ENCODE measurements at regions not wholly inside any gene's neighbourhood (a gene's known extent, or its start where the extent isn't known, plus 50 kb on each side); places are given as distances from the start of the nearest gene placed in this dataset.

DNA sequence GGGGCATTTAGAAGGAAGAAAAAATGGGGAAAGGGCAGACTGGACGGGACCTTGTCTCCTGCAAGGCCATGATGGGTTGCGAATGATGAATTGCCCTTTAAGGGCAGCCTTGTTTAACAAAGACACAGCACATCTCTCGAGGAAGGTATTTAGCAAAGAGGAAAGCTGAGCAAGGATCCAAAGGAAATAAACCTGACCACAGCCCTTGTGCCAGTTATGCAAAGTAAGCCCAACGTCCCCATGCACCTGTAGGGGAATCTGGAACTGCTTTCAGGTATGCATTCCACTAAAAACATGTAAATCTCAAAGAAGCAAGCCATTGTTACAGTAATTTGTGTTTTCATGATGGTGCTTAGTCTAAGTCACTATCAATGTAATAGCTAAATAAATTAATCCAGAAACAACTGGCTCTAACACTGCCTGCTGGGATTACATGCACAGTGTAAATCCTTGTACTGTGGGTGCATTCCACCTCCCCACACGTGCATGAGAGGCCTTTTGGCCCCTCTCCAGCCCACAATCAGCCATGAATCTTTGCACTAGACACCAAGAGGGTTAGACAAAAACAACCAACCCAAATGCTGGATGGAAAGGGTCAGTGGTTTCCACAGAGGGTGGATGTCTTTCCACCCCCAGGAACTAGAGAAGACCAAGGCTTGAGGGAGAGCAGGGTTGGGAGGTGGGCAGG lies 228.8 kb upstream of the KAZN start:
- no peak overlapping the region for H3K27ac ChIP-seq (ENCODE audit: low read depth, low read length)
- H3K4me2 ChIP-seq (ENCODE audit: low read depth, low read length, poor library complexity, severe bottlenecking) = no peak overlapping the region

DNA sequence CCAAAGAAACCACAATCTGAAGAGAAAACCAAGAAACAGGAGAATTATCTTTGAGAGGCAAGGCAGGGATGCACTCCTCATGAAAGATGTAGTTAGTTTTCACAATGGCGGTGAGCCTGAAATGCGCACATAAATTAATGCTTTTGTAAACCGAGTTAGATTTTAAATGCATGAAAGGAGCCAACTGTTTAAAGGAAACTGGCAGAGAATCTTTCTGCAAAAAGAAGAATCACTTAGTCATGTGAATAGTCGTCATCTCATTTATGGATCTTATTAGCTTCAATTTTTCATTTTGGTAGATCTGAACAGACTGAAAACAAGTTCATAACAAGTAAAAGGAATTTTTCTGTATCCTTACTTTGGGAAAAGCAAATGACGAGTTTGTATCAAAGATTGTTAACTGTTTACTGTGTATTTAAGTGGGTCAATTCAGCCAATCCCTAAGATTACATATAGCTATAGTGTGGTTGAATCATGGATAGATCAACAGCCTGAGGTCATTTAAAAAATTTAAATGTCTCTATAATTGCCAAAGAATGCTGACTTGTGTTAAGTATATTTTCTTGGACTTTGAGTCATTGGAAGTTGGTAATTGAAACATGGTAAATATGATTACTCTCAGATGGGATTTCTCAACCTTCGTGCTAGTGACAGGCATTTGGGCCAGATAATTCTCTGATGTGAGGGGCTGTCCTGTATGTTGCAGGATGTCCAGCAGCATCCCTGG lies 226.6 kb upstream of the KAZN start:
- no peaks in the 10 kb centered on the region for H3F3A ChIP-seq (ENCODE audit: insufficient read depth)
- no peak overlapping the region for H3K9ac ChIP-seq (ENCODE audit: low read length)
- H3K4me2 ChIP-seq (ENCODE audit: low read depth, low read length, poor library complexity, severe bottlenecking) = no peak overlapping the region
- no peak overlapping the region for H3K4me3 ChIP-seq (ENCODE audit: insufficient read depth, low read length, poor library complexity, severe bottlenecking)
- no peaks in the 10 kb centered on the region for H3K9me3 ChIP-seq (ENCODE audit: insufficient read depth, low read length)
- H3K79me2 ChIP-seq (ENCODE audit: insufficient read depth, low read length) = no peaks in the 10 kb centered on the region
- H3K9me2 ChIP-seq (replicated peaks; ENCODE audit: insufficient read depth, low read length) = no peaks in the 10 kb centered on the region
- no peaks in the 10 kb centered on the region for H3K36me3 ChIP-seq (ENCODE audit: low read length)
- no peak overlapping the region for H2AFZ ChIP-seq (ENCODE audit: low read depth, low read length, severe bottlenecking)
- no peaks in the 10 kb centered on the region for H3K27me3 ChIP-seq (ENCODE audit: low read length)
- H4K20me1 ChIP-seq (ENCODE audit: low read depth, low read length) = no peaks in the 10 kb centered on the region
- TF ChIP-seq, protein P1, sequence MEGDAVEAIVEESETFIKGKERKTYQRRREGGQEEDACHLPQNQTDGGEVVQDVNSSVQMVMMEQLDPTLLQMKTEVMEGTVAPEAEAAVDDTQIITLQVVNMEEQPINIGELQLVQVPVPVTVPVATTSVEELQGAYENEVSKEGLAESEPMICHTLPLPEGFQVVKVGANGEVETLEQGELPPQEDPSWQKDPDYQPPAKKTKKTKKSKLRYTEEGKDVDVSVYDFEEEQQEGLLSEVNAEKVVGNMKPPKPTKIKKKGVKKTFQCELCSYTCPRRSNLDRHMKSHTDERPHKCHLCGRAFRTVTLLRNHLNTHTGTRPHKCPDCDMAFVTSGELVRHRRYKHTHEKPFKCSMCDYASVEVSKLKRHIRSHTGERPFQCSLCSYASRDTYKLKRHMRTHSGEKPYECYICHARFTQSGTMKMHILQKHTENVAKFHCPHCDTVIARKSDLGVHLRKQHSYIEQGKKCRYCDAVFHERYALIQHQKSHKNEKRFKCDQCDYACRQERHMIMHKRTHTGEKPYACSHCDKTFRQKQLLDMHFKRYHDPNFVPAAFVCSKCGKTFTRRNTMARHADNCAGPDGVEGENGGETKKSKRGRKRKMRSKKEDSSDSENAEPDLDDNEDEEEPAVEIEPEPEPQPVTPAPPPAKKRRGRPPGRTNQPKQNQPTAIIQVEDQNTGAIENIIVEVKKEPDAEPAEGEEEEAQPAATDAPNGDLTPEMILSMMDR (IDR thresholded peaks at IDR 0.05; ENCODE audit: insufficient read depth, low read length, poor library complexity, severe bottlenecking) = no peak
- no peak for TF ChIP-seq EZH2phosphoT487 (conservative IDR thresholded peaks at IDR 0.05; ENCODE audit: low read length)
- H3K27ac ChIP-seq (ENCODE audit: low read depth, low read length) = no peak overlapping the region

More for the DNA sequence above, 228.8 kb upstream of the KAZN start:
- TF ChIP-seq EZH2phosphoT487 (conservative IDR thresholded peaks at IDR 0.05; ENCODE audit: low read length) = no peak
- TF ChIP-seq, protein P1 (IDR thresholded peaks at IDR 0.05; ENCODE audit: insufficient read depth, low read length, poor library complexity, severe bottlenecking) = no peak
- Histone ChIP-seq H3K79me2 (ENCODE audit: insufficient read depth, low read length) (no peaks in the 10 kb centered on the region), H3K9me3 (ENCODE audit: insufficient read depth, low read length) (no peaks in the 10 kb centered on the region), H3K9me2 (replicated peaks; ENCODE audit: insufficient read depth, low read length) (no peaks in the 10 kb centered on the region), H4K20me1 (ENCODE audit: low read depth, low read length) (no peaks in the 10 kb centered on the region), H3K9ac (ENCODE audit: low read length) (no peak overlapping the region), H3F3A (ENCODE audit: insufficient read depth) (no peaks in the 10 kb centered on the region), H2AFZ (ENCODE audit: low read depth, low read length, severe bottlenecking) (no peak overlapping the region), H3K36me3 (ENCODE audit: low read length) (no peaks in the 10 kb centered on the region), H3K4me3 (ENCODE audit: insufficient read depth, low read length, poor library complexity, severe bottlenecking) (no peak overlapping the region), H3K27me3 (ENCODE audit: low read length) (no peaks in the 10 kb centered on the region)

DNA sequence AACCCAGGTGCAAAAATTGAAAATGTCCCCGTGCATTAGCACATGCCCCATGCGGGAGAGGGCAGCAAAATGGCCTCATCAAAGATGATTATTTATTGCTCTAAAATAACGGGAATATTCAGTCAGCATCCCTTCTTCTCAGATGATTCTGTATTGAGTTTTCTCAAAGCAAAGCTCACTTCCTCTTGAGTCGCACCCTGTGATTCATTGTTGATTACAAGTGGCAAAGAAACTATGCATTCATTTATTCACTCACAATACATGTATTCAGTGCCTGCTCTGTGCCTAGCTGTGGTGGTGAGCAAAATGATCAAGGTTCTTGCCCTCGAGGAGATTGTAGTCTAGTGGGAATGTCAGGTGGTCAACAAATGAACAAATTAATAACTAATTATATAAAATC lies 226.0 kb upstream of the KAZN start:
- Histone ChIP-seq H4K20me1 (ENCODE audit: low read depth, low read length) (no peaks in the 10 kb centered on the region), H3K9me2 (replicated peaks; ENCODE audit: insufficient read depth, low read length) (no peaks in the 10 kb centered on the region), H3K4me3 (ENCODE audit: insufficient read depth, low read length, poor library complexity, severe bottlenecking) (no peak overlapping the region), H3K79me2 (ENCODE audit: insufficient read depth, low read length) (no peaks in the 10 kb centered on the region), H3K27ac (ENCODE audit: low read depth, low read length) (no peak overlapping the region), H2AFZ (ENCODE audit: low read depth, low read length, severe bottlenecking) (no peak overlapping the region), H3K36me3 (ENCODE audit: low read length) (no peaks in the 10 kb centered on the region), H3K4me2 (ENCODE audit: low read depth, low read length, poor library complexity, severe bottlenecking) (no peak overlapping the region), H3K27me3 (ENCODE audit: low read length) (no peaks in the 10 kb centered on the region), H3K9ac (ENCODE audit: low read length) (no peak overlapping the region), H3K9me3 (ENCODE audit: insufficient read depth, low read length) (no peaks in the 10 kb centered on the region), H3F3A (ENCODE audit: insufficient read depth) (no peaks in the 10 kb centered on the region)
- TF ChIP-seq EZH2phosphoT487 (conservative IDR thresholded peaks at IDR 0.05; ENCODE audit: low read length) = no peak
- TF ChIP-seq, protein P1 (IDR thresholded peaks at IDR 0.05; ENCODE audit: insufficient read depth, low read length, poor library complexity, severe bottlenecking) = no peak

Measured in SU-DHL-6 (cell line).